HS-27A (cell line): ENCODE measurements at regions not wholly inside any gene's neighbourhood (a gene's known extent, or its start where the extent isn't known, plus 50 kb on each side); places are given as distances from the start of the nearest gene placed in this dataset.

Source experiments
- DNase-seq: peaks from one replicate; pipeline ENCODE4 v3.0.0-alpha.2; 2012; ENCODE audit warnings: low read depth, missing footprints

DNA sequence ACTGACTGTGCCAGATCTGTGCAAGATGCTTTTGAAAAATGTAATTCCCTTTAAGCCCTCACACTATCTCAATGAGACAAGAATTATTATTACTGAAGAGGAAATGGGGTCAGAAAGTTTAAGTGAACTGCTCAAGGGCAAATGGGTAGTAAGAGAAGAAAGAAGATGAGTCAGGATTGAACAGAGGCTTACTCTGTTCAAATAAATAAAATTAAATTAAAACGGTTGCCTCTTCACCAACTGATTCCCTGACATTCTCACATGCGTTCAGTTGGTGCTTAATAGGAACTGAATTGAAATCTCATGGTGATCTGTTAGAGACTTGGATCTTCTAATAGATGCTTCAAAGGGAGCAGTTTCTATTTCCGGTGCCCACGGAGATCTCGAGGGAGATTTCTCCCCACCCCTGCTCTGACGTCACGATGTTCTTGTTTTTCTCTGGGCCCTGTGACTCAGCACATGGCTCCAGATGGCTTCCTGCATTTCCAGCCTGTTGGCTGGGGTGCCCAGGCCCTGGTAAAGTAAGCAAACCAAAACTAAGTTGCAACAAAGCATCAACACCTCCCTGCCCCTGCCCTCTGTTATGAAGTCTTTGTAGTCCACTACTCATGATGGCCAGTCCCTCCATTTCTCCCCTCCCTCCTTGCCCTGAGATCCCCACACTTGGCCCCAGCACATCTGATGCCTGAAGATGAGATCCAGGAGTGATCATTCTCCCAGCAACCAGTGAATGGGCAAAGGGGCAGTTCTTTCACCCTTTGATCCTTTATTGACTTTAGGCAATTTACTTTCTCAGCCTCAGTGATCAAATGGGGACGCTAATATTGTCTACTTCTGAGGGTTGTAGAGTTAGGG lies 106.1 kb upstream of the CPEB4 start:
- DNase-seq = peak; percentile 38

DNA sequence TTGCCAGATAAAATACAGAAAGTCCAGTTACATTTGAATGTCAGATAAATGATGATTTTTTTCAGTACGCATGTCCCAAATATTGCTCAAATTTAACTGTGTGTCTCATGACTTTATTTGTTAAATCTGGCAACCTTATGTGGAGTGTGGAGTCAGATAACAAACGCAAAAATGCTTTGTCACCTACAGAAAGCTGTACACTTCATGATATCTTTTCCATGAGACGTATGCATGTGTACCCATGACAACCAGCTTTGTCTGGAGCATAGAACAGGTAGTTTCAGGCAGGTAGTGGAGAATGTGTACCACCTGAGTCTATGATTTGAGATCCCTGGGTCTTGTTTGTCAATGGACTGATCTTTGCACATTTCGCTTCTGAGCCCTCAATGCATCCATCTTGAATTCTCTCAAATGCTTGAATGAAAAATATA lies 105.5 kb upstream of the CPEB4 start:
- DNase-seq = no peak

DNA sequence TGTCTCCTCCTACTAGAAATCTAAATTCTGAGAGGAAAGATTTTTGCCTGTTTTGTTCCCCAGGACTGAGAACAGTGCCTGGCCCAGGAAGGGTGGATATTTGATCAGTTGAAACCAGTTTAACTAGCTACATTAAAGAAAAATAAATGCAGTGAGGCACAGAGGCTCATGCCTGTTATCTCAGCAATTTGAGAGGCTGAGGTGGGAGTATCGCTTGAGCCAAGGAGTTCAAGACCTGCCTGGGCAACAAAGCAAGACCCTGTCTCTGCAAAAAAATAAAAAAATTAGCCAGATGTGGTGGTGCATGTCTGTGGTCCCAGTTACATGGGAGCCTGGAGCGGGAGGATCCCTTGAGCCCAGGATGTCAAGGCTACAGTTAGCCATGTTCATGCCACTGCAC lies 104.8 kb upstream of the CPEB4 start:
- DNase-seq = no peak

DNA sequence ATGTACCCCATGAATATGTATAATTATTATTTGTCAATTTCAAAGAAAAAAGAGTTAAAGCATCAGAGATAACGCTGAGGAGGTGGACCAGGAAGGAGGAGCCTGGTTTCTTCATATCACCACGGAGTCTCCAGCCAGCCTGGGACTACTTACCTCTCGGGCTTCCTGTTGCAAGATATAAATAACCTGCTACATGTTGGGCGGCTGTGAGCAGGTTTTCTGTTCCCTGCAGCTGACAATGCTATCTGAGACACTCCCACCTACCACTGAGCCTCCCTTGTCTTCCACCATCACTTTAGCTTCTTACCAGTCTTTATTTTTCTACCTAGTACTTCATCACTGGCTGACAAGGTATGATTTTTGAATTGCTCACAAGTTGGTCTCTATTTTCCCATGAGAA lies 102.7 kb upstream of the CPEB4 start:
- no peak for DNase-seq

GRCh38 chr5:173785866-173786265 lies 102.3 kb upstream of the CPEB4 start:
- no peak for DNase-seq

- no peak for DNase-seq
Observed at GRCh38 chr5:173786286-173787187, 101.6 kb upstream of the CPEB4 start.

- DNase-seq = peak; percentile 30
Observed at GRCh38 chr5:173789031-173789920, 98.9 kb upstream of the CPEB4 start.

GRCh38 chr5:173790177-173790719 lies 97.9 kb upstream of the CPEB4 start:
- no peak for DNase-seq

- DNase-seq = no peak
Observed at GRCh38 chr5:173790836-173791546, 97.2 kb upstream of the CPEB4 start.

- DNase-seq = no peak
Observed at GRCh38 chr5:173791878-173792277, 96.3 kb upstream of the CPEB4 start.

DNA sequence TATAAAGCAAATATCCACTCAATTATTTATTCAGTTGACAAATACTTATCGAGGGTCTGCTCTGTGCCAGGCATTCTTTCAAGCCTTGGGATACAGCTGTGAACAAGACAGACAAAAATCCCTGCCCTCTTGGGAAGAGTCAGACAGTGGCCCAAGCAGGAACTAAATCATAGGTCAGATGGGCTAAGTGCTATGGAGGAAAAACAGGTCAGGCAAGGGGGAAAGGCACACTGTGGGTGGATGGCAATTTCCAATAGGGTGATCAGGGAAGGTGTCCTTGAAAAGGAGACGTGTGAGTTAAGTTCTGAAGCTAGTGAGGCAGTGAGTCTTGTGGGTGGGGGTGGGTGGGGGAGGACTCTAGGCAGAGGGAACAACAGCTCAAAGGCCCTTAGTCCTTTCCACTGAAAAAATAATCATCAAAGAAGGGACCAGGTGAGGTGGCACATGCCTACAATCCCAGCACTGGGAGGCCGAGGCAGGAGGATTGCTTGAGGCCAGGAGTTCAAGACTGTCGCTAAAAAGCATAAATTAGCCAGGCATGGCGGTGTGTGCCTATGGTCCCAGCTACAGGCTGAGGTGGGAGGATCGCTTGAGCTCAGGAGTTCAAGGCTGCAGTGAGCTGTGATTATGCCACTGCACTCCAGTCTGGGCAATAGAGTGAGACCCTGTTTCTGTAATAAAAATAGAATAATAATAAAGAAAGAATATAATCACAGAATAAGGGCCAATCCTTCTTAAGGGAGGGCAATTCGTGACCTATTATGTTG lies 95.2 kb upstream of the CPEB4 start:
- no peak for DNase-seq

- no peak for DNase-seq
Observed at GRCh38 chr5:173793648-173794548, 94.3 kb upstream of the CPEB4 start.

DNA sequence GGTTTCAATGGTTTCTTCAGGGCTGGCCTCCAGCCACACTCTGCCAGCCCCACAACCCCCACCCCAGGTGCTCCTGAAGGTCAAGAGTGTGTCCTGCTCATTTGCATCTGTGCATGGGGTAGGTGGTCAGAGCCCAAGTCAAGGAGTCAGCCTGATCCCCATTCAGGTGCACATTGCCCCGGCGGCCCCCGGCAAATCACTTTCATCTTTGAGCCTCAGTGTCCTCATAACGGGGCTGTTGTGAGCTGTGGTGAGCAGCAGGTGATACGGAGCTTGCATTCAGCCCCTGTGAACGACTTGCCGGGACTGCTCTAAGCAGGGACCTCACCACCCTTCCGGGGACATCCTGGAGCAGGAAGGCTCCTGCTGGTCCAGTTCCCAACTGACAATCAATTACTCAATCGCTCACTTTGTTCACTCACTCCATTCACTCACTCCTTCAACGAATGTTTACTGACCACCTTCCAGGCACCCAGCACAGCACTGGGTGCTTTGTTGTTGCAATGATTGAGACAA lies 93.2 kb upstream of the CPEB4 start:
- no peak for DNase-seq

- no peak for DNase-seq
Observed at GRCh38 chr5:173795601-173796000, 92.5 kb upstream of the CPEB4 start.

- DNase-seq = no peak
Observed at GRCh38 chr5:173796721-173797495, 91.2 kb upstream of the CPEB4 start.

- no peak for DNase-seq
Observed at GRCh38 chr5:173798127-173798810, 89.9 kb upstream of the CPEB4 start.

GRCh38 chr5:173800340-173800739 lies 87.8 kb upstream of the CPEB4 start:
- no peak for DNase-seq

- DNase-seq = no peak
Observed at GRCh38 chr5:173801006-173801405, 87.1 kb upstream of the CPEB4 start.
